RWPE2 (cell line): ENCODE measurements at regions not wholly inside any gene's neighbourhood (a gene's known extent, or its start where the extent isn't known, plus 50 kb on each side); places are given as distances from the start of the nearest gene placed in this dataset.

Source experiments
- ATAC-seq: fragments of 200-7000 bp; cut with Tn5 transposase; 3 replicates; pipeline ENCODE4 v1.9.1; 2021; ENCODE audit warnings: low read depth
- DNase-seq: peaks from one replicate; pipeline ENCODE4 v3.0.0-alpha.2; 2020; ENCODE audit warnings: low spot score
- H3K27ac ChIP-seq: fragments of 450-650 bp; 2 replicates; pipeline ENCODE4 v1.5.1; 2017; ENCODE audit warnings: mild to moderate bottlenecking; ENCODE audit not compliant: poor library complexity, severe bottlenecking
- H3K27me3 ChIP-seq: fragments of 250-450 bp; sonication (Bioruptor Pico); 2 replicates; pipeline ENCODE4 v1.5.1; 2021; ENCODE audit warnings: mild to moderate bottlenecking, moderate library complexity; ENCODE audit not compliant: insufficient read depth, poor library complexity, severe bottlenecking
- H3K36me3 ChIP-seq: fragments of 250-450 bp; sonication (Bioruptor Pico); 2 replicates; pipeline ENCODE4 v1.5.1; 2020; ENCODE audit warnings: low read depth, mild to moderate bottlenecking, moderate library complexity
- H3K4me1 ChIP-seq: fragments of 250-450 bp; sonication (Bioruptor Pico); 2 replicates; pipeline ENCODE4 v1.5.1; 2021; ENCODE audit warnings: mild to moderate bottlenecking, moderate library complexity; ENCODE audit not compliant: insufficient read depth, poor library complexity, severe bottlenecking
- H3K4me3 ChIP-seq: fragments of 250-450 bp; sonication (Bioruptor Pico); 2 replicates; pipeline ENCODE4 v1.5.1; 2021; ENCODE audit warnings: mild to moderate bottlenecking, moderate library complexity; ENCODE audit not compliant: severe bottlenecking
- H3K9me3 ChIP-seq: fragments of 250-450 bp; sonication (Bioruptor Pico); 2 replicates; pipeline ENCODE4 v1.5.1; 2021; ENCODE audit warnings: mild to moderate bottlenecking, moderate library complexity; ENCODE audit not compliant: severe bottlenecking
- TF ChIP-seq, protein P1 (sequence below): fragments of 450-650 bp; IDR thresholded peaks from one replicate; pipeline ENCODE4 v1.5.1; 2017; ENCODE audit warnings: mild to moderate bottlenecking, moderate library complexity; ENCODE audit not compliant: poor library complexity, severe bottlenecking

DNA sequence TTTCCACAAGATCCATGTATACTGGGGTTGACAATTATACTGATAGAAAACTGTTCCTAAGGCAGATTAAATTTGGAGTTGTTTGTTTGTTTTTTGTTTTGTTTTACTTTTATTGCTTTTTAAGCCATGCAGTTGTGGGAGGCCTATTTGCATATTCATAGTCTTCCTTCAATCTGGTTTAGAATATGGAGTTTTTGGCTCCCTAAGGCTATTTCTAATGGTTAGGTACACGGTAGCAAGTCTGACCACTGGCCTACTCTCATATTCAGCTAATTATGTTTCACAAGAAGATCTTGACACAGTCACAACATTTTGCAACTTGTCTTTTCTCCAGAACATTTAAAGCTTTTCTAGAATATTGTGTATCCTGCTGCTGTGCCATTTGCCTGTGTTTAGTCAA is 725.5 kb downstream of the PCDH18 start:
- no peak overlapping the region for H3K4me3 ChIP-seq
- no peaks in the 10 kb centered on the region for H3K36me3 ChIP-seq
- no peaks in the 10 kb centered on the region for H3K9me3 ChIP-seq
- no peak overlapping the region for H3K27ac ChIP-seq
- no peak for DNase-seq
- no peaks in the 10 kb centered on the region for H3K4me1 ChIP-seq
- TF ChIP-seq, protein P1, sequence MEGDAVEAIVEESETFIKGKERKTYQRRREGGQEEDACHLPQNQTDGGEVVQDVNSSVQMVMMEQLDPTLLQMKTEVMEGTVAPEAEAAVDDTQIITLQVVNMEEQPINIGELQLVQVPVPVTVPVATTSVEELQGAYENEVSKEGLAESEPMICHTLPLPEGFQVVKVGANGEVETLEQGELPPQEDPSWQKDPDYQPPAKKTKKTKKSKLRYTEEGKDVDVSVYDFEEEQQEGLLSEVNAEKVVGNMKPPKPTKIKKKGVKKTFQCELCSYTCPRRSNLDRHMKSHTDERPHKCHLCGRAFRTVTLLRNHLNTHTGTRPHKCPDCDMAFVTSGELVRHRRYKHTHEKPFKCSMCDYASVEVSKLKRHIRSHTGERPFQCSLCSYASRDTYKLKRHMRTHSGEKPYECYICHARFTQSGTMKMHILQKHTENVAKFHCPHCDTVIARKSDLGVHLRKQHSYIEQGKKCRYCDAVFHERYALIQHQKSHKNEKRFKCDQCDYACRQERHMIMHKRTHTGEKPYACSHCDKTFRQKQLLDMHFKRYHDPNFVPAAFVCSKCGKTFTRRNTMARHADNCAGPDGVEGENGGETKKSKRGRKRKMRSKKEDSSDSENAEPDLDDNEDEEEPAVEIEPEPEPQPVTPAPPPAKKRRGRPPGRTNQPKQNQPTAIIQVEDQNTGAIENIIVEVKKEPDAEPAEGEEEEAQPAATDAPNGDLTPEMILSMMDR: no peak
- H3K27me3 ChIP-seq: no peaks in the 10 kb centered on the region
- ATAC-seq: no peak

DNA sequence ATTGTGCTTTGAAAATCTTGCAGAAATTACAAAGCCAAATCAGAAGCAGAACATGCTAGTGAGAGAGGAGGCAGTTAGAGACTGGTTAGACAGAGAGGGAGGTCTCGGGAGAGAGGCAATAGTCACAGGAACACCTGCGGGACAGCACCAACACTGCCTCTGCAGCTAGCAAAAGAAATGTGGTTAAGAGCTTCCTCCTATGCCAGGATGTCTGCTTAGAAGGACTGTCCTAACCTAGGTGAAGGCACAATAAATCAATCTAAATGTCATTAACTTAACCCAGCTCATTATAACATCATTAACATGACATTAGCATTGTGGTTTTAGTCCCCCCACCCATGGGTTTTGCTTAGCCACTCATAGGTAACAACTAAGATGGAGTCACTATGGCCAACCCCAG is 726.7 kb downstream of the PCDH18 start:
- Histone ChIP-seq H3K27me3 (no peaks in the 10 kb centered on the region), H3K36me3 (no peaks in the 10 kb centered on the region), H3K27ac (no peak overlapping the region), H3K4me1 (no peaks in the 10 kb centered on the region), H3K9me3 (no peaks in the 10 kb centered on the region), H3K4me3 (no peak overlapping the region)
- ATAC-seq (no peak), DNase-seq (no peak)
- TF ChIP-seq, protein P1: no peak

- no peaks in the 10 kb centered on the region for H3K36me3 ChIP-seq
- H3K27me3 ChIP-seq: no peaks in the 10 kb centered on the region
- no peak overlapping the region for H3K4me3 ChIP-seq
- no peaks in the 10 kb centered on the region for H3K9me3 ChIP-seq
- H3K27ac ChIP-seq: no peak overlapping the region
- ATAC-seq: no peak
- H3K4me1 ChIP-seq: no peaks in the 10 kb centered on the region
- TF ChIP-seq, protein P1: no peak
- DNase-seq: no peak
Measured at GRCh38 chr4:136803433-136803832, 728.9 kb downstream of the PCDH18 start.

GRCh38 chr4:136800248-136800647 is 732.0 kb downstream of the PCDH18 start:
- H3K36me3 ChIP-seq: no peaks in the 10 kb centered on the region
- H3K27ac ChIP-seq: no peak overlapping the region
- TF ChIP-seq, protein P1: no peak
- H3K9me3 ChIP-seq: no peaks in the 10 kb centered on the region
- H3K27me3 ChIP-seq: no peaks in the 10 kb centered on the region
- DNase-seq: no peak
- no peak for ATAC-seq
- H3K4me3 ChIP-seq: no peak overlapping the region
- H3K4me1 ChIP-seq: no peaks in the 10 kb centered on the region

GRCh38 chr4:136796953-136797352 is 735.3 kb downstream of the PCDH18 start:
- H3K4me1 ChIP-seq: no peaks in the 10 kb centered on the region
- TF ChIP-seq, protein P1: no peak
- no peaks in the 10 kb centered on the region for H3K9me3 ChIP-seq
- H3K27me3 ChIP-seq: peaks cover 3% of the 10 kb centered on the region
- no peak for ATAC-seq
- no peak overlapping the region for H3K4me3 ChIP-seq
- H3K27ac ChIP-seq: no peak overlapping the region
- no peaks in the 10 kb centered on the region for H3K36me3 ChIP-seq
- DNase-seq: no peak
